ENCODE measurements at regions not wholly inside any gene's neighbourhood (a gene's known extent, or its start where the extent isn't known, plus 50 kb on each side); places are given as distances from the start of the nearest gene placed in this dataset.

DNA sequence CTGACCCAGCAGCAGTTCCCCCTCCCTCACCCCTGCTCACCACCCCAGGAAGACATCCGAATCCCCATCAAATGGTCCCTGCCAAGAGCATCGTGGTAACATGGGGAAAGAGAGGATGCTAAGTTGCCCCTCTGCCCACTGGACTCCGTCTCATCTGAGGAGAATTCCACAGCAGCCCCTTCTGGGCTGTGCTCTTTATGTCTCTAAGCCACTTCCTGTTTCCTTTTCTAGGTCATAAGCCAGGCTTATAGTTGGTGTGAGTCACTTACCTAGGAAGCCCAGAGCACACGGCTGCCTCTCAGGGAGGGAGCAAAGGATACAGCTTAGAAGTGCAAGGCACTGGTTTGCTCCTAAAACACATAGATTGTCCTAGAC lies 76.0 kb downstream of the VCPKMT start:
- peak; percentile 26 for DNase-seq

DNA sequence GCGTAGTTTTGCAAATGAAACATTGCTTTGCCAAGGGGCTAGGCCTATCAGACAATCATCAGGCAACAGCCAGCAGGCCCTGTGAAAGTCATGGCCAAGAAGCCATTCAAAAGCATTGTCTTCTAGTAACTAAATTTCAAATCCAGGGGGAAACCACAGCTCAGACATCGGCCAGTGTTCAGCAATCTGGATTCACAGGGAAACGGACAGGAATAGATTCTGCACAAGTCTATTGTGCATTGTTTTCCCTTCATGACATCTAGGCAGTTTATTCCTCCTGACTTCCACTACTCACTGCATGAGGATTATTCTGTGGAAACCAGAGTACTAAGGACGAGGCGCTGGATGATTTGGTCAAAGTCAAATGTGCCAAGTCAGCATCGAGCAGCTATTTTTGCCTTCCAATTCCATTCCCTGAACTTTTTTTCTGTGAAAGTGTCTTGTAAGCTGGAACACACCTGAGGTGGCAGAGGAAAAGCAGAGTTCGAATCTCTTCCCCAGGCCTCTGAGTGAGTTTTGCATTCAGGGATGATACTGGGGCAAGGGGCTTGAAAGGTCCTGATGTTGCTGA lies 75.4 kb downstream of the VCPKMT start:
- DNase-seq: no peak

DNA sequence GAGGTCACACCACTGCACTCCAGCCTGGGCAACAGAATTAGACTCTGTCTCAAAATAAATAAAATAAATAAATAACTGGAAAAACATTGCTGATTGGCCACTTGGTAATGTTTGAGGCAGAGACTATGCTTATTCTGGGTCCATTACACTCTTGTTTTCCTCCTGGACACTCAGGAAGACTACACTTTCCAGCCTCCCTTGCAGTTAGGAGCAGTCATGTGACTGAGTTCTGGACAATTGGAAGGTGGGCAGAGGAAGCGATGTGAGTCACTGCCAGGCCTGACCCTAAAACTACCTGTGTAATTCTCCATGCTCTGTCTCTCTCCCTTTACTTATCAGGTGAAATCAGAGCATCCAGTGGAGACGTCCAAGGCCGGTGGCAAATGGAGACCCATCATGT lies 74.4 kb downstream of the VCPKMT start:
- DNase-seq: no peak

- DNase-seq: no peak
Measured at GRCh38 chr14:50044042-50044651, 72.2 kb downstream of the VCPKMT start.

- DNase-seq: peak; percentile 47
Measured at GRCh38 chr14:50045039-50045711, 71.2 kb downstream of the VCPKMT start.

- no peak for DNase-seq
Measured at GRCh38 chr14:50045837-50046236, 70.5 kb downstream of the VCPKMT start.

DNA sequence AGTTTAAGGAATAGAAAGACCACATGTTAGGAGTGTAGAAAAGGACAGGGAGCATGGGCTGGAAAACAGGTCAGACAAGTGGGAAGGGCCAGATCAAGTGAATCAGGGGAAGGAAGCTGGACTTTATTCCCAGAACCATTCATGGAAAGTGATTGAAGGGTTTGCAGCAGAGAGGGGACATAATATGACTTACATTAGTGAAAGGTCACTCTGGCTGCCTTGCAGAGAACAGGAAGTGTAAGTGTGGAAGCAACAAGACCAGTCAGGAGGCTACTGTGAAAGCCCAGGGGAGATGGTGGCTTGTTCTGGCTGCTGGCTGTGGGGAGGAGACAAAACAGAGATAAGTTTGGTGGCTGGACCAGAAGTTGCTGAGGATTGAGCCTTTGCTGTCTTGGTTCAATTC lies 69.1 kb downstream of the VCPKMT start:
- DNase-seq: no peak

DNA sequence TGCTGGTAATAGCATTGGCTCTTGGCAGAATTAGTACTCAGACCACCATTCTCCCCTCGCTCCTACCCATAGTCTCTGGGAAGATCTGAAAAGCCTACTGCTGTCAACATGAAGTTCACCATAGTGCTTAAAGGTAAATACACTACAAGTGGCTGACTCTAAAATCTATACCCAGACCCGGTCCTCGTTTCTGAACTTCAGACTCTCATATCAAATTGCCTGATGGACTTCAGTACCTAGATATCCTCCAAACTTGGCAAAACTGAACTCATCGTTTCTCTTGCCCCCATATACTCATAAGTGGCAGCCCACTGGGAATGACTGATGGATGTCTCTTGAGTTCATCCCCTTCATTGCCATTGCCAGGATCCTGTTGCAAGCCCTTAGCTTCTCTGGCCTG lies 67.3 kb downstream of the VCPKMT start:
- no peak for DNase-seq

DNA sequence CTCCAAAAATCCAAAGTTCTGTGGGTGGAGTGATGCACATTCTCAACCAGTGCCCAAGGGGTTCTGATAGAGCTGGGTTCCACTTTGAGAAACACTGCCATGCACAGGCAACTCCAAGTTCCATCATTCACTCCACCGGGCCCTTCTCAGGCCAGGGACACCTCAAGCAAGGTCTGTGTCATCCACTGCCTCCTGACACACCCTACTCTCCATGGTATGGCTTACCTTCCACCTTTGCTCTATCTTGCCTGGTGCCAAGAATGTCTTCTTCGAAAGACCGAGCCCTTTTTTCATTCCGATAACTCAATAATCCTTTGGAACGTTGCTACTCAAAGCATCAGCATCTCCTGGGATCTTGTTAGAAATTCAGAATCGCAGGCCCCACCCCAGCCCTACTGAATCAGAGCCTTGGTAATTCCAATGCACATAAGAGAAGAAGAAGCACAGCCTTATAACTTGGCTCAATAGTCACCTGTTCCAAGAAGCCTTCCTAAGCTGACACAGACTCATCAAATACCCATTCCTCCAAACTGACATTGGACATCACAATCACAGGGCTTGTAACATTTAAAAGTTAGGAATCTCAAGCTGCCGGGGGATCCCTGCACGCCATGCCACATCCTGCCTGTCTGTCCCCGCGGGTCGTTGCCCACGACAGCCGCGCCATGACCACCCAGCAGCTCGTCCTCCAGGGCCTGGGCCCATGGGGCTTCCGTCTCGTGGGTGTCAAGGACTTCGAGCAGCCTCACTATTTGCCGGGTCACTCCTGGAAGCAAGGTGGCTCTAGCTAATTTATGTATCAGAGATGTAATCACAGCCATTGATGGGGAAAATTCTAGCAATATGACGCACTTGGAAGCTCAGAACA lies 66.4 kb downstream of the VCPKMT start:
- DNase-seq: no peak

DNA sequence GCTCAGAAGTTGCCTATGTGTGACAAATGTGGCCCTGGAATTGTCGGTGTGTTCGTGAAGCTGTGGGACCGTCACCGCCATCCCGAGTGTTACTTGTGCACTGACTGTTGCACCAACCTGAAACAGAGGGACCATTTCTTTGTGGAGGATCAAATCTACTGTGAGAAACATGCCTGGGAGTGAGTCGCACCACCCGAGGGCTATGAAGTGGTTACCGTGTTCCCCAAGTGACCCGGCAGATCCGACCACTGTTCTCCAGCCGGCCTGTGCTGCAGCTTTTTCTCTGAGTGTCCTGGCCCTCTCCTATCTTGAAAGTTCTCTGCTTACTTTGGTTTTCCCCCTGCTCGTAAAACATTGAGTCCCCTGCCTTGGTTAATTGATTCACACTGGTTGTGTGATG lies 65.3 kb downstream of the VCPKMT start:
- no peak for DNase-seq

DNA sequence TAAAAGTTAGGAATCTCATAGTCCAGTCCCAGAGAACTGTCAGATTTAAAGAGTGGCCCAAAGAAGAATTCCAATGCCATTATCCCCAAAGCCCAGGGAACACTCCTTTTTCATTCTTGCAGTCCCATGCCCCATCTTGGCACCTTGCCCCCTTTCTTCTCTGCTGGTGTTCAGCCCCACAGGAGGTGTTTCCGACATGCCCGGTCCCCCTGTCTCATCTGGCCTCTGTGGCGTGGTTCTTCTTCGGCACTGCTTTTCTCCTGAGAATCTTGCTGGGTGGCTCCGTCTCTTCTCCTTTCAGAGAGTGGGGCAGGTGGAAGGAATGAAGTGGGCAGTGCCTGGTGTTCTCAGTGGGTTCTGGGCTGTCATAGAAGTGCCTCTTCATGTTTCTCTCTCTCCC lies 64.7 kb downstream of the VCPKMT start:
- DNase-seq: no peak

DNA sequence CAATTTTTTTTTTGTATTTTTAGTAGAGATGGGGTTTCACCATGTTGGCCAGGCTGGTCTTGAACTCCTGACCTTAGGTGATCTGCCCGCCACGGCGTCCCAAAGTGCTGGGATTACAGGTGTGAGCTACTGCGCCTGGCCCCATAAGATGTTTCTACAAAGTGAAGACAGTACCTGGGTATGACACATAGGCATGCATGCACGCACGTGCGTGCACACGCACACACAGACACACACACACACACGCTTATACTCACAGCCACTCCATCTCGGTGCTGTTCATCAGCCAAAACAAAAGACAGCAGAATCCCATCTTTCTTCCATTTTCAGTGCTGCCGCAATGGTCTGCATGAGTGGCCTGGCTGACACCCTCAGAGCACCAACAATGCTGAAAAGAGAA lies 63.9 kb downstream of the VCPKMT start:
- DNase-seq: no peak

DNA sequence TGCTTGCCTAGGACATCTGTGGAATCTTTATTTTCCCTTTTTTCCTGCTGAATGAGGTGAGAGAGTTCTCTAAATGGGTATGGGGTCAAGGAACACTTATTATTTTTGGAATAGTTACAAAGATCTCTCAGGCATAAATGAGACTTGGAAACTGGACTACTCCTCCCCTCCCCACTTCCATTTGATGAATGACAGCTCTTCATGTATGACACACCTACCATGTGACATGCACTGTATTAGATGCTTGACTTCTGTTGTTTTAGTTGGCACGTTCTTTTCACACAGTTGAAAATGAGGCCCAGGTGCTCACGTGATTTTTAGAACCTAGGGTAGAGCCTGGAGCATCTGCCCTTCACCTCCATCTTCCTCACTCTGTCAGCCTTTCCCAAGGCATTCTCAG lies 62.4 kb downstream of the VCPKMT start:
- DNase-seq: no peak

- DNase-seq: no peak
Measured at GRCh38 chr14:50055461-50056228, 60.7 kb downstream of the VCPKMT start.

GRCh38 chr14:50056435-50056834 lies 59.9 kb downstream of the VCPKMT start:
- no peak for DNase-seq

GRCh38 chr14:50057331-50057730 lies 59.0 kb downstream of the VCPKMT start:
- DNase-seq: no peak

GRCh38 chr14:50058113-50058512 lies 58.3 kb downstream of the VCPKMT start:
- DNase-seq: no peak

Data from effector CD4-positive, alpha-beta T cell (primary cell).